Ovary (tissue), 7 donors: ENCODE measurements at regions not wholly inside any gene's neighbourhood (a gene's known extent, or its start where the extent isn't known, plus 50 kb on each side); places are given as distances from the start of the nearest gene placed in this dataset.
"Not testable (repeated sequence)": the region's sequence is repeated elsewhere in the genome, so short reads cannot be mapped to it uniquely, and the experiment has no call there.

Experiments
- DNase-seq, 5 donors: peaks; one replicate each; pipeline ENCODE4 v3.0.0-alpha.2; 2019 to 2020
- H3K27ac ChIP-seq, 2 donors: fragments of 200-600 bp; one replicate each; pipeline versions ENCODE4 v1.5.1 to v1.8.0; 2019 to 2022
- H3K27me3 ChIP-seq: fragments of 200-600 bp; one replicate; pipeline ENCODE4 v1.8.0; 2022
- H3K36me3 ChIP-seq: fragments of 200-600 bp; sonication (generic); one replicate; pipeline ENCODE4 v1.5.1; 2019
- H3K4me1 ChIP-seq: one replicate; pipeline ENCODE4 v1.8.1; 2013; ENCODE audit warnings: mild to moderate bottlenecking, moderate library complexity; ENCODE audit not compliant: insufficient read depth
- H3K4me3 ChIP-seq: fragments of 200-600 bp; sonication (generic); one replicate; pipeline ENCODE4 v1.5.1; 2017
- H3K9me3 ChIP-seq, 2 donors: fragments of 200-600 bp in 1 of 2; sonication (generic) in 1 of 2; one replicate each; pipeline versions ENCODE4 v1.5.1 to v1.8.1; 2013 to 2019; ENCODE audit warnings: mild to moderate bottlenecking in 1 of 2, moderate library complexity in 1 of 2
- WGBS, 3 donors: extraction: QIAGEN DNeasy Blood & Tissue Kit in 1 of 3; methylation state at CpG; one replicate each; pipeline versions ENCODE4 v1.1.5 to v1.1.7; 2013 to 2017; 5-methylcytosine and 5-hydroxymethylcytosine counted together
- intact Hi-C, 4 donors: fragments of 100-400 bp; cut with DNase I; formaldehyde crosslinking; loops; one replicate each; pipeline versions ENCODE4 v1.11.0 to v1.15.1; 2022 to 2023
- donor health status: DM: no; HTN: no; CAD: no; lungs with moderate emphysema.
- donor health status: DM: no; HTN: no; CAD: no.
- donor health status: Bipolar disorder and iron deficiency.
- donor health status: DM: no; HTN: no; CAD: no.
- donor health status: DM: yes; HTN: yes; CAD: no.

GRCh38 chr10:87416892-87417291 lies 59.3 kb downstream of the NUTM2D start:
- H3K4me3 ChIP-seq, H3K27ac ChIP-seq, H3K36me3 ChIP-seq, H3K9me3 ChIP-seq, DNase-seq, H3K4me1 ChIP-seq, H3K27me3 ChIP-seq, intact Hi-C loops: not testable (repeated sequence)
- WGBS, 3 donors, result 63 to 78% (median 64%) methylated on average over 3 of the region's 3 CpGs

GRCh38 chr10:87422641-87423040 lies 65.1 kb downstream of the NUTM2D start:
- DNase-seq, H3K9me3 ChIP-seq, H3K36me3 ChIP-seq, intact Hi-C loops, H3K27me3 ChIP-seq, H3K27ac ChIP-seq, H3K4me1 ChIP-seq, H3K4me3 ChIP-seq: not testable (repeated sequence)

- WGBS, 3 donors, result 64 to 76% (median 67%) methylated on average over 3 of the region's 3 CpGs
Measured at GRCh38 chr10:87424697-87425373, 67.3 kb downstream of the NUTM2D start.

GRCh38 chr10:87433836-87434235 lies 70.9 kb upstream of the MINPP1 start:
- intact Hi-C loops, H3K4me3 ChIP-seq, H3K27me3 ChIP-seq, H3K4me1 ChIP-seq, H3K27ac ChIP-seq, DNase-seq, H3K36me3 ChIP-seq, H3K9me3 ChIP-seq: not testable (repeated sequence)
- 75 to 91% methylated on average over 1 of the region's 4 CpGs; no CpG with 5 or more reads in 1 of the 3 donors for WGBS, 3 donors

More at GRCh38 chr10:87424697-87425373, 67.3 kb downstream of the NUTM2D start:
- H3K27ac ChIP-seq, DNase-seq, H3K4me3 ChIP-seq, H3K36me3 ChIP-seq, H3K4me1 ChIP-seq, H3K27me3 ChIP-seq, H3K9me3 ChIP-seq, intact Hi-C loops: not testable (repeated sequence)

GRCh38 chr10:87435295-87435826 lies 69.3 kb upstream of the MINPP1 start:
- H3K4me3 ChIP-seq, H3K27me3 ChIP-seq, H3K36me3 ChIP-seq, H3K4me1 ChIP-seq, DNase-seq, H3K9me3 ChIP-seq, intact Hi-C loops, H3K27ac ChIP-seq: not testable (repeated sequence)
- 75 to 100% (median 95%) methylated on average over 2 of the region's 3 CpGs for WGBS, 3 donors

- peak in 4 of 5 donors; percentile 18 to 36 (median 26) for DNase-seq
- 0 to 1% methylated on average over 12 of the region's 14 CpGs; no CpG with 5 or more reads in 1 of the 3 donors for WGBS, 3 donors
- intact Hi-C loops, H3K27me3 ChIP-seq, H3K4me1 ChIP-seq, H3K36me3 ChIP-seq, H3K9me3 ChIP-seq, H3K27ac ChIP-seq, H3K4me3 ChIP-seq: not testable (repeated sequence)
Measured at GRCh38 chr10:87436104-87436503, 68.6 kb upstream of the MINPP1 start.

- H3K36me3 ChIP-seq, H3K4me3 ChIP-seq, DNase-seq, H3K4me1 ChIP-seq, H3K27me3 ChIP-seq, H3K9me3 ChIP-seq, intact Hi-C loops, H3K27ac ChIP-seq: not testable (repeated sequence)
- 19 to 33% (median 21%) methylated on average over 1 of the region's 2 CpGs for WGBS, 3 donors
Measured at GRCh38 chr10:87437450-87437849, 67.2 kb upstream of the MINPP1 start.
